ENCODE measurements at regions not wholly inside any gene's neighbourhood (a gene's known extent, or its start where the extent isn't known, plus 50 kb on each side); places are given as distances from the start of the nearest gene placed in this dataset.
A peak's percentile ranks its signal among the peaks of the same experiment; 100 is the strongest.

DNA sequence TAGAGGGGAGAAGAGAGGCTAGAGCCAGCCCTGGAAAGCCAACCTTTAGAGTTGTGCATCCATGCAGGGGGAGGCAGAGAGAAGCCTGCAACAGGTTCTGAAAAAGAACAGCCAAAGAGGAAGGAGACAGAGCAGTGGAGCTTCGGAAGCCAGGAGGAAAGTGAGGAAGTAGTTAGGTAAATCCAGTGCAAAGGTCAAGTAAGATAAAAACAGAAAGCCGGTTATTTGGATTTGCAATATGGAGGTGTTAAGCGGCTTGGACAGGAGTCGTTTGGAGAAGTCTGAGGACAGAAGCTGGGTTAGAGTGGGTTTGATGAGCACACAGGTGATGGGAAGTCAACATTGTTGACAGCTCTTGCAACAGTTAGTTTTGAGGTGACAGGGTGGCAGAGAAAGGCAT is 53.5 kb upstream of the FLT1 start:
- Histone ChIP-seq H2BK5ac (ENCODE audit: low read depth, low read length) (no peak overlapping the region), H3K4me1 (replicated peaks in 1 of 4; ENCODE audit: control insufficient read depth in 3 of 4, insufficient read depth in 4 of 4, low read length in 3 of 4) (peaks cover 0 to 2% (median 0%) of the 10 kb centered on the region in 4 experiments; a peak in 1 of 7 replicates), H3K9me3 (ENCODE audit: insufficient read depth in 2 of 2, low read depth in 1 of 2, low read length in 1 of 2) (peaks cover 0 to 6% of the 10 kb centered on the region in 2 experiments; a peak in 1 of 4 replicates), H3K14ac (ENCODE audit: insufficient read length) (no peak overlapping the region), H3K4ac (replicated peaks; ENCODE audit: insufficient read length, low read depth, low read length) (no peak overlapping the region), H3K79me1 (ENCODE audit: low read depth, low read length) (no peaks in the 10 kb centered on the region), H3K27me3 (replicated peaks in 1 of 4; ENCODE audit: control insufficient read depth in 3 of 4, extremely low read depth in 1 of 4, insufficient read depth in 3 of 4, low read length in 3 of 4) (no peaks in the 10 kb centered on the region; a peak in 1 of 7 replicates), H3K56ac (replicated peaks; ENCODE audit: insufficient read length, low read depth, low read length) (no peak overlapping the region), H2AK5ac (ENCODE audit: low read depth, low read length) (no peak overlapping the region), H3K27ac (ENCODE audit: low read depth, low read length) (no peak overlapping the region), H3K23me2 (ENCODE audit: low read depth, low read length) (peaks cover 3% of the 10 kb centered on the region; the same call in 1 of the 2 replicates), H4K5ac (ENCODE audit: insufficient read length, low read depth, low read length) (no peak overlapping the region), H2BK12ac (ENCODE audit: low read depth, low read length) (no peak overlapping the region; the same call in 1 of the 2 replicates), H2BK20ac (ENCODE audit: low read length) (0 out of 2 replicates have a peak overlapping the region, but pooled peaks have one; percentile 21), H3K79me2 (ENCODE audit: control insufficient read depth in 1 of 2, insufficient read depth in 2 of 2, low read length in 2 of 2) (no peaks in the 10 kb centered on the region), H4K91ac (replicated peaks; ENCODE audit: insufficient read length, low read length) (no peak overlapping the region), H3K9ac (replicated peaks in 1 of 4; ENCODE audit: extremely low read depth in 1 of 4, low read depth in 3 of 4, low read length in 3 of 4) (no peak overlapping the region), H3K36me3 (ENCODE audit: control insufficient read depth in 2 of 4, insufficient read depth in 4 of 4, low read length in 3 of 4) (no peaks in the 10 kb centered on the region), H3K23ac (ENCODE audit: insufficient read length) (no peak overlapping the region), H2BK15ac (ENCODE audit: low read length) (no peak overlapping the region; the same call in 1 of the 2 replicates), H4K8ac (ENCODE audit: extremely low read depth, insufficient read depth, low read length) (no peak overlapping the region), H2AFZ (ENCODE audit: low read length) (peak overlapping the region; percentile 66), H3K4me3 (ENCODE audit: extremely low read depth in 1 of 4, insufficient read depth in 2 of 4, low read depth in 3 of 4, low read length in 4 of 4) (no peak overlapping the region), H4K20me1 (replicated peaks in 1 of 2; ENCODE audit: control insufficient read depth in 1 of 2, insufficient read depth in 2 of 2, low read length in 2 of 2) (no peaks in the 10 kb centered on the region), H2BK120ac (replicated peaks; ENCODE audit: low read depth, low read length) (no peak overlapping the region), H3K18ac (ENCODE audit: extremely low read depth, low read length) (no peak overlapping the region), H3K4me2 (ENCODE audit: insufficient read depth in 1 of 2, low read depth in 2 of 2, low read length in 2 of 2) (no peak overlapping the region)
- ChIA-PET POLR2A (ENCODE audit: partially characterized antibody) (interaction anchor here (0.5 to 1.4 kb wide), 3 partner anchors 8 to 386 kb away, joined by 3 read pairs; no protein-coding TSS in a partner anchor), CTCF (ENCODE audit: partially characterized antibody) (interaction anchor here (0.6 to 2.7 kb wide), 24 partner anchors 11 to 207 kb away, joined by 3 to 10 read pairs (median 4); partner anchors contain the start of gene POMP)
- TF ChIP-seq HDAC2 (IDR thresholded peaks at IDR 0.05; ENCODE audit: borderline replicate concordance in 1 of 2, low read depth in 2 of 2, low read length in 2 of 2), result no peak
- TF ChIP-seq CBX5 (IDR thresholded peaks at IDR 0.05; ENCODE audit: low read depth, low read length), result no peak
- TF ChIP-seq RFX5 (IDR thresholded peaks at IDR 0.05; ENCODE audit: borderline replicate concordance, low read depth, low read length), result no peak
- no peak for TF ChIP-seq BCL11A (IDR thresholded peaks at IDR 0.05; ENCODE audit: low read depth in 2 of 2, low read length in 2 of 2)
- no peak for TF ChIP-seq MAX (IDR thresholded peaks at IDR 0.05)
- no peak for TF ChIP-seq NRF1 (IDR thresholded peaks at IDR 0.05; ENCODE audit: low read depth, low read length)
- no peak for TF ChIP-seq CEBPB (IDR thresholded peaks at IDR 0.05; ENCODE audit: low read depth, low read length)
- DNase-seq (ENCODE audit: low read depth in 1 of 2, low spot score in 2 of 2), result no peak
- no peak for FAIRE-seq
- WGBS, 2 experiments (ENCODE audit: extremely low coverage in 1 of 2, insufficient coverage in 1 of 2, insufficient read length in 1 of 2, insufficient replicate concordance in 2 of 2, low coverage in 1 of 2, low lambda C conversion rate in 2 of 2, missing lambda C conversion rate in 1 of 2), result 93% methylated on average over 4 of the region's 4 CpGs; no CpG with 5 or more reads in 1 of the 2 experiments
